Stomach (tissue), 4 donors: ENCODE measurements at regions not wholly inside any gene's neighbourhood (a gene's known extent, or its start where the extent isn't known, plus 50 kb on each side); places are given as distances from the start of the nearest gene placed in this dataset.

Experiments used
- EP300 ChIP-seq: sonication (generic); formaldehyde crosslinking; IDR thresholded peaks from one replicate; pipeline ENCODE4 v1.6.1; 2017; ENCODE audit warnings: antibody characterized with exemption
- POLR2A ChIP-seq, 4 donors: fragments of 450-650 bp; IDR thresholded peaks; one replicate each; pipeline ENCODE4 v1.6.1; 2016; ENCODE audit warnings: antibody characterized with exemption in 4 of 4, control low read depth in 2 of 4, mild to moderate bottlenecking in 1 of 4, moderate library complexity in 1 of 4
- POLR2AphosphoS5 ChIP-seq, 3 donors: sonication (generic); formaldehyde crosslinking; IDR thresholded peaks; one replicate each; pipeline ENCODE4 v1.6.1; 2016; ENCODE audit warnings: antibody characterized with exemption in 3 of 3
- TF ChIP-seq, protein P1 (sequence below), 7 experiments: fragments of 450-650 bp in 4 of 7; fragments of 200-600 bp in 3 of 7; sonication (generic) in 3 of 7; IDR thresholded peaks; one replicate each; pipeline ENCODE4 v1.5.1; 2016 to 2019; ENCODE audit warnings: antibody characterized with exemption in 7 of 7, control low read depth in 2 of 7, mild to moderate bottlenecking in 1 of 7

DNA sequence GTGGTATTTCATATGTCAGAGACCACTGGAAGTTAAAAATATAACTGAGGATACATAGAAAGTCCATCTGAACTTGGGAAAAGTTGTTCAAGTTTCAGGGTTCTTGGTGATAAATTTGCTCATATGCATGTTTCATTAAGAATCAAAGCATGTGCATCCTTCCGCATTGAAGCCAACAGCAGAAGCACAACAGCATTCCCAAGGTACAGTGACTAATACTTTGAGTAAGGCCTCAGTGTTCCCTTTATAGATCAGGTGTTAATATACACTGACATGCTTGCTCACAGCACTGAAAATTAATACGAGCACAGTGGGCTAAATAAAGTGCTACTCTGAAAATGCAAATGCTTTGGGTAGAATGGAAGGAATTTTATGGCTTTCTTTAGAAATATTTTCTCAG lies 691.1 kb downstream of the METTL15 start:
- TF ChIP-seq EP300 (no peak), POLR2A (IDR thresholded peaks at IDR 0.05) (no peak), POLR2AphosphoS5 (IDR thresholded peaks at IDR 0.05) (no peak)
- TF ChIP-seq, protein P1, sequence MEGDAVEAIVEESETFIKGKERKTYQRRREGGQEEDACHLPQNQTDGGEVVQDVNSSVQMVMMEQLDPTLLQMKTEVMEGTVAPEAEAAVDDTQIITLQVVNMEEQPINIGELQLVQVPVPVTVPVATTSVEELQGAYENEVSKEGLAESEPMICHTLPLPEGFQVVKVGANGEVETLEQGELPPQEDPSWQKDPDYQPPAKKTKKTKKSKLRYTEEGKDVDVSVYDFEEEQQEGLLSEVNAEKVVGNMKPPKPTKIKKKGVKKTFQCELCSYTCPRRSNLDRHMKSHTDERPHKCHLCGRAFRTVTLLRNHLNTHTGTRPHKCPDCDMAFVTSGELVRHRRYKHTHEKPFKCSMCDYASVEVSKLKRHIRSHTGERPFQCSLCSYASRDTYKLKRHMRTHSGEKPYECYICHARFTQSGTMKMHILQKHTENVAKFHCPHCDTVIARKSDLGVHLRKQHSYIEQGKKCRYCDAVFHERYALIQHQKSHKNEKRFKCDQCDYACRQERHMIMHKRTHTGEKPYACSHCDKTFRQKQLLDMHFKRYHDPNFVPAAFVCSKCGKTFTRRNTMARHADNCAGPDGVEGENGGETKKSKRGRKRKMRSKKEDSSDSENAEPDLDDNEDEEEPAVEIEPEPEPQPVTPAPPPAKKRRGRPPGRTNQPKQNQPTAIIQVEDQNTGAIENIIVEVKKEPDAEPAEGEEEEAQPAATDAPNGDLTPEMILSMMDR (IDR thresholded peaks at IDR 0.05) = no peak
